Karpas-422 (cell line): ENCODE measurements at regions not wholly inside any gene's neighbourhood (a gene's known extent, or its start where the extent isn't known, plus 50 kb on each side); places are given as distances from the start of the nearest gene placed in this dataset.
"Not testable (repeated sequence)": the region's sequence is repeated elsewhere in the genome, so short reads cannot be mapped to it uniquely, and the experiment has no call there.

Source experiments
- DNase-seq: peaks from one replicate; pipeline ENCODE4 v3.0.0-alpha.2; 2015
- H2AFZ ChIP-seq: fragments of 200-600 bp; sonication (generic); 2 replicates; pipeline ENCODE4 v1.6.1; 2014; ENCODE audit warnings: antibody characterized with exemption, low read length, mixed read lengths
- H3K27ac ChIP-seq: fragments of 200-600 bp; sonication (generic); 2 replicates; pipeline ENCODE4 v1.5.1; 2014; ENCODE audit warnings: mild to moderate bottlenecking, low read length, moderate library complexity
- H3K27me3 ChIP-seq: fragments of 200-600 bp; sonication (generic); 2 replicates; pipeline ENCODE4 v1.6.1; 2014; ENCODE audit warnings: low read length, mixed read lengths
- H3K36me3 ChIP-seq: fragments of 200-600 bp; sonication (generic); 2 replicates; pipeline ENCODE4 v1.6.1; 2014; ENCODE audit warnings: low read length, mixed read lengths; ENCODE audit not compliant: insufficient read depth
- H3K4me1 ChIP-seq: fragments of 200-600 bp; sonication (generic); 2 replicates; pipeline ENCODE4 v1.6.1; 2014; ENCODE audit warnings: mild to moderate bottlenecking, low read length, mixed read lengths
- H3K4me2 ChIP-seq: fragments of 200-600 bp; sonication (generic); 2 replicates; pipeline ENCODE4 v1.6.1; 2014; ENCODE audit warnings: low read length, low read depth, mild to moderate bottlenecking; ENCODE audit not compliant: poor library complexity, severe bottlenecking
- H3K4me3 ChIP-seq: fragments of 200-600 bp; sonication (generic); 2 replicates; pipeline ENCODE4 v1.5.1; 2014; ENCODE audit warnings: mild to moderate bottlenecking, antibody characterized with exemption, low read length, mixed read lengths
- H3K79me2 ChIP-seq: fragments of 200-600 bp; sonication (generic); 2 replicates; pipeline ENCODE4 v1.6.1; 2014; ENCODE audit warnings: mild to moderate bottlenecking, low read length, mixed read lengths
- H3K9ac ChIP-seq: fragments of 200-600 bp; sonication (generic); 2 replicates; pipeline ENCODE4 v1.6.0; 2014; ENCODE audit warnings: low read length
- H3K9me2 ChIP-seq: fragments of 200-600 bp; sonication (generic), shearing (Covaris generic); replicated peaks from 2 replicates; pipeline ENCODE4 v1.6.0; 2014; ENCODE audit warnings: mild to moderate bottlenecking, low read length, moderate library complexity; ENCODE audit not compliant: insufficient read depth
- H3K9me3 ChIP-seq: fragments of 300-700, 200-600 bp; sonication (generic); 2 replicates; pipeline ENCODE4 v1.6.1; 2014; ENCODE audit warnings: low read length, mixed read lengths
- H4K20me1 ChIP-seq: fragments of 200-600 bp; sonication (generic); 2 replicates; pipeline ENCODE4 v1.6.1; 2014; ENCODE audit warnings: mild to moderate bottlenecking, antibody characterized with exemption, low read length, low read depth; ENCODE audit not compliant: insufficient read depth

DNA sequence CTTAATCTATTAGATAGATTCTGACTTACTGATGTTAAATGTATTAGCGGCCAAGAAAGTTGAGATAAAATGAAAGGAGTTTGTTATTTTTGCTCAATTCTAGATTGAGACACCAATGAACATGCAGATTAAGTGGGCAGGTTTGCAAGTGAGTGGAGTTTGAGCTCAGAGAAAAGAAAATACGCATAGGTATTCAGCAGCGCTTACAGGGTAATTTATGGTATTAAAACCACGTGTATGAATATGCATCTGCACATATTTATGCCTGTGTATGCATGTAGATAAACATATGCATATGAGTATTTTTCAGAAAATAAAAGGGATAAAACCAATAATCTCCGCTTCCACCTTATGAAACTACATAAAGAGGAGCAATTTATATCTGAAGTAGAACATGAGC is 1450.1 kb downstream of the RPIA start:
- not testable (repeated sequence) for H3K27ac ChIP-seq, H3K79me2 ChIP-seq, H3K4me3 ChIP-seq, H3K27me3 ChIP-seq, DNase-seq, H3K9me2 ChIP-seq, H3K4me1 ChIP-seq, H3K36me3 ChIP-seq, H2AFZ ChIP-seq, H3K9me3 ChIP-seq, H4K20me1 ChIP-seq, H3K9ac ChIP-seq, H3K4me2 ChIP-seq

GRCh38 chr2:90151805-90152204 is 1460.3 kb downstream of the RPIA start:
- H3K9me2 ChIP-seq, H2AFZ ChIP-seq, H3K36me3 ChIP-seq, H3K27ac ChIP-seq, DNase-seq, H3K4me1 ChIP-seq, H3K9me3 ChIP-seq, H3K4me2 ChIP-seq, H3K9ac ChIP-seq, H3K4me3 ChIP-seq, H4K20me1 ChIP-seq, H3K27me3 ChIP-seq, H3K79me2 ChIP-seq: not testable (repeated sequence)

DNA sequence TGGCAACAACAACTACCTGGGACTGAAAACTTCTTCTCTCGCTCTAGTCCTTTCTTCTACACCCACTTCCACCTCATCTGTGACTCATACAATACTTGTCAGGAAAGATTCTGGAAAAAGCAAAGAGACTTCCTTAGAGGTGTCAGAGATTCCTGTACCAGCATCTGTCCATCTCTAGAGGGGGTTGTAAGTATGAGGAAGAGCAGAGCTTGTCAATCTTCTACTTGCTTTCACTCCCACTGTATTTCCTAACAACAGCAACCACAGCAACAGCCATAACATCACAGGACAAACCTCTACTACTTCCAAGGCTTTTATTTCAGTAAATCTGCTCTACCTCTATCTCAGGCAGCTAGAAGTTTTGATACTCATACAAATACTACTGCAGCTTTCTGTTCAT is 1479.5 kb downstream of the RPIA start:
- not testable (repeated sequence) for H2AFZ ChIP-seq, H3K9ac ChIP-seq, H3K36me3 ChIP-seq, H3K79me2 ChIP-seq, H3K9me3 ChIP-seq, H3K9me2 ChIP-seq, H3K27ac ChIP-seq, H3K4me3 ChIP-seq, H4K20me1 ChIP-seq, H3K27me3 ChIP-seq, H3K4me2 ChIP-seq
- H3K4me1 ChIP-seq = peaks cover 33% of the 10 kb centered on the region
- peak; percentile 71 for DNase-seq

DNA sequence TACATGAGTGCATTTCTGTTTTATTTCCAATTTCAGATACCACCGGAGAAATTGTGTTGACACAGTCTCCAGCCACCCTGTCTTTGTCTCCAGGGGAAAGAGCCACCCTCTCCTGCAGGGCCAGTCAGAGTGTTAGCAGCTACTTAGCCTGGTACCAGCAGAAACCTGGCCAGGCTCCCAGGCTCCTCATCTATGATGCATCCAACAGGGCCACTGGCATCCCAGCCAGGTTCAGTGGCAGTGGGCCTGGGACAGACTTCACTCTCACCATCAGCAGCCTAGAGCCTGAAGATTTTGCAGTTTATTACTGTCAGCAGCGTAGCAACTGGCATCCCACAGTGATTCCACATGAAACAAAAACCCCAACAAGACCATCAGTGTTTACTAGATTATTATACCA is 1481.6 kb downstream of the RPIA start:
- not testable (repeated sequence) for H3K9me3 ChIP-seq, H3K4me3 ChIP-seq, H3K79me2 ChIP-seq, H3K27me3 ChIP-seq, DNase-seq, H2AFZ ChIP-seq, H3K9me2 ChIP-seq, H4K20me1 ChIP-seq, H3K36me3 ChIP-seq, H3K9ac ChIP-seq
- peak overlapping the region; percentile 40; the same call in 1 of the 2 replicates for H3K27ac ChIP-seq
- H3K4me1 ChIP-seq = peaks cover 33% of the 10 kb centered on the region
- peak overlapping the region; percentile 50 for H3K4me2 ChIP-seq

DNA sequence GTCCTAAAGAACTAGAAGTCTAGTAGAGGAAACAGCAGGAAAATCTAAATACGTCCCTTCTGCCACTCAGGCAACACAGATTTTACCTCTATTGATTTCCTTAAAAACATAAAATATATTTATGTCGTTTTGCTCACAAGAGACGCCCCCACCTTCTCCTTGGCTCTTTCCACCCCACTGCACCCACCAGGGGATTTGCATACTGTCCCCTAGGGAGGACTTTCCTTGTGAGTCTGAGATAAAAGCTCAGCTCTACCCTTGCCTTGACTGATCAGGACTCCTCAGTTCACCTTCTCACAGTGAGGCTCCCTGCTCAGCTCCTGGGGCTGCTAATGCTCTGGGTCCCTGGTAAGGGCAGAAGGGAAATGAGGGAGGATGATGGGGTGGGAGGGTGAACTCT is 1488.1 kb downstream of the RPIA start:
- not testable (repeated sequence) for H3K79me2 ChIP-seq, H3K36me3 ChIP-seq, H4K20me1 ChIP-seq, H3K9me3 ChIP-seq, H3K9me2 ChIP-seq, H3K27me3 ChIP-seq, H2AFZ ChIP-seq, DNase-seq
- Histone ChIP-seq H3K4me1 (peaks cover 22% of the 10 kb centered on the region), H3K4me2 (peak overlapping the region; percentile 59), H3K4me3 (peak overlapping the region; percentile 44; the same call in 1 of the 2 replicates), H3K27ac (peak overlapping the region; percentile 76), H3K9ac (peak overlapping the region; percentile 59)

DNA sequence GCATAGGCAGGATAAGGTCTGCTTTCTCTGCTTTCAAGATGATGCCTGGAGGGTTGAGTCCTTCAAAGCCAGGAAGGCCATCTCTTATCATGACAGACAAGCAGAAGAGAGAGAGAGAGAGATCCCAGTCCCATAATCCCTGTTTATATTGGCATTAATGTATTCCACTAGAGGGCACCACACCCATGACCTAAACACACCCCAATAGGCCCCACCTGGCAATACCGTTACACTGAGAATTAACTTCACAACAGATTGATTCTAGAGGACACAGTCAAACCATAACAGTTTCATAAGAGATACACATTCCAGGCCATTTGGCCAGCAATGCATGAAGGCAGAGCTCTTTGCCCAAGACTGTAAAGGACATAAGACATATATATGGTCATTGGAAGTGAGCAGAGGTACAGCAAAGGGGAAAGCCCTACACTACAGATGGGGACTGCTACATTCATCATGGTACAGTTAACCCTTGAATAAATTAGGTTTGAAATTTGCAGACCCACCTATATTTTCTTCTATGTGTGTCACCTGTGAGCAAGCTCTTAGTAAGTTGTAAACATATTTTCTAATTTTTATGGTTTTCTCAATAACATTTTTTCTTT is 1516.1 kb downstream of the RPIA start:
- no peaks in the 10 kb centered on the region for H4K20me1 ChIP-seq
- H2AFZ ChIP-seq = no peak overlapping the region
- no peaks in the 10 kb centered on the region for H3K79me2 ChIP-seq
- no peak overlapping the region for H3K4me3 ChIP-seq
- no peak overlapping the region for H3K9ac ChIP-seq
- no peaks in the 10 kb centered on the region; the same call in 1 of the 2 replicates for H3K9me3 ChIP-seq
- no peaks in the 10 kb centered on the region for H3K9me2 ChIP-seq
- H3K27me3 ChIP-seq = no peaks in the 10 kb centered on the region
- no peaks in the 10 kb centered on the region for H3K36me3 ChIP-seq
- H3K4me2 ChIP-seq = no peak overlapping the region
- H3K27ac ChIP-seq = peak overlapping the region; percentile 89
- DNase-seq = peak; percentile 90
- H3K4me1 ChIP-seq = peaks cover 51% of the 10 kb centered on the region

- Histone ChIP-seq H2AFZ (peak overlapping the region; percentile 51; the same call in 1 of the 2 replicates), H3K9ac (peak overlapping the region; percentile 16; the same call in 1 of the 2 replicates), H3K9me2 (no peaks in the 10 kb centered on the region), H3K27me3 (no peaks in the 10 kb centered on the region), H3K36me3 (no peaks in the 10 kb centered on the region), H3K4me2 (peak overlapping the region; percentile 63), H4K20me1 (no peaks in the 10 kb centered on the region), H3K9me3 (no peaks in the 10 kb centered on the region; the same call in 1 of the 2 replicates), H3K79me2 (no peaks in the 10 kb centered on the region), H3K4me1 (peaks cover 47% of the 10 kb centered on the region), H3K27ac (peak overlapping the region; percentile 89), H3K4me3 (no peak overlapping the region)
- DNase-seq = peak; percentile 40
Measured at GRCh38 chr2:90209009-90209408, 1517.5 kb downstream of the RPIA start.

DNA sequence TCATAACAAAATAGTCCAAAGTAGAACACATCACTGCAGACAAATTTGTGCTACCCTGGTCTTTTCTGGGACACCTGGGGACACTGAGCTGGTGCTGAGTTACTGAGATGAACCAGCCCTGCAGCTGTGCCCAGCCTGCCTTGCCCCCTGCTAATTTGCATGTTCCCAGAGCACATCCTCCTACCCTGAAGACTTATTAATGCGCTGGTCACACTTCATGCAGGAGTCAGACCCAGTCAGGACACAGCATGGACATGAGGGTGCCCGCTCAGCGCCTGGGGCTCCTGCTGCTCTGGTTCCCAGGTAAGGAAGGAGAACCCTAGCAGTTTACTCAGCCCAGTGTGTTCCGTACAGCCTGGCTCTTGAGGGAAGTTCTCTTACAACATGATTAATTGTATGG is 1518.3 kb downstream of the RPIA start:
- H2AFZ ChIP-seq = no peak overlapping the region

More for the DNA sequence above, 1518.3 kb downstream of the RPIA start:
- H3K4me1 ChIP-seq = peaks cover 53% of the 10 kb centered on the region
- H4K20me1 ChIP-seq = no peaks in the 10 kb centered on the region
- peak overlapping the region; percentile 57 for H3K4me3 ChIP-seq
- peak overlapping the region; percentile 89 for H3K27ac ChIP-seq
- no peaks in the 10 kb centered on the region; the same call in 1 of the 2 replicates for H3K9me3 ChIP-seq
- peak overlapping the region; percentile 63 for H3K4me2 ChIP-seq
- H3K36me3 ChIP-seq = no peaks in the 10 kb centered on the region
- H3K79me2 ChIP-seq = no peaks in the 10 kb centered on the region
- DNase-seq = peak; percentile 87
- no peaks in the 10 kb centered on the region for H3K27me3 ChIP-seq
- peak overlapping the region; percentile 55 for H3K9ac ChIP-seq
- H3K9me2 ChIP-seq = no peaks in the 10 kb centered on the region
